ENCODE measurements at regions not wholly inside any gene's neighbourhood (a gene's known extent, or its start where the extent isn't known, plus 50 kb on each side); places are given as distances from the start of the nearest gene placed in this dataset.

DNA sequence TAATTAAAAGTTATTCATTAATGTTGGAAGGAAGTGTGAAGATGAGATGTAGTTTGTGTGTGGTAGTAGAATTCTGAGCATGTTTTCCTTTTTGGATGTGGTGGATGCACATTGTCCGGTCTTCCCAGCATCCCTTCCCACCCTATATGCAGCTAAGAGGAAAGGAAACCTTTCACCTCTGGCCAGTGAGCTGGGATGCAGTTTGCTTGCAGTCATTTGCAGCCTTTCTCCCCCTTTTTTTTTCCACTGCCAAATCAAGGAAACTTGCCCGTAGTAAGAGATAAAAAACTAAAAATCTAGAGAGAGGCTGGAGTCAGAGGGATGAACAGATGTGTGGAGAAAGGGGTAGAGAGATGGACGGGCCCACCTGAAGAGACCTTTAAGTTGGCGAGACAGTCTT, 72.5 kb upstream of the SLC38A2 start:
- DNase-seq: no peak

DNA sequence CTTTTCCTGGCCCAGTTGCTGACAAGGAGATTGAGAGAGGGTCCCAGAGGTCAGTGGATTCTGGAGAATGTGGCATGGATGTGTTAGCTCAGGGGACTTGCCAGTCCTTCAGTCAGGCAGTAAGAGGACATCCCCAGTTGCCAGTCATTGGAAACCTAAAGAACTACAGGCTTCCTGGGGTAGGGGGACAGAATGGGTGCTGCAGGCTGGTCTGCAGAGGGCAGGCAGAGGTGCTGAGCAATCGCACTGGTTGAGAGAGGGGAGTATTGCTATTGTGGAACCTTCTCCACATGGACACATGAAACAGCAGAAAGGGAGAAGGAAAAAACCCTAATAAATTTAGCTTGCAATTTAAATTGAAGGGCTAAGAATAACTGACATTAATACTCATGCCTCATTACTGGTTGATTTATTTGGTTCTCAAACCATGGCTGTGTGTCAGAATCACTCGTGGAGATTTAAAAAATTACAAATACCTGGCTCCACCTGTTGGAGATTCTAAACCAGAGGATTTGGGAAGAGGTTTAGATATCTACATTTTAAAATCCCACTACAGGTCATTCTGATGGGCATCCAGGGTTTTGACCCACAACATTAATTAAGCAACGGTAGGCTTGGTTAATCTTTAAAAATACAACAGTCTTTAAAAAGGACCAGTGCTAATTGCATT, 71.2 kb upstream of the SLC38A2 start:
- DNase-seq: no peak

DNA sequence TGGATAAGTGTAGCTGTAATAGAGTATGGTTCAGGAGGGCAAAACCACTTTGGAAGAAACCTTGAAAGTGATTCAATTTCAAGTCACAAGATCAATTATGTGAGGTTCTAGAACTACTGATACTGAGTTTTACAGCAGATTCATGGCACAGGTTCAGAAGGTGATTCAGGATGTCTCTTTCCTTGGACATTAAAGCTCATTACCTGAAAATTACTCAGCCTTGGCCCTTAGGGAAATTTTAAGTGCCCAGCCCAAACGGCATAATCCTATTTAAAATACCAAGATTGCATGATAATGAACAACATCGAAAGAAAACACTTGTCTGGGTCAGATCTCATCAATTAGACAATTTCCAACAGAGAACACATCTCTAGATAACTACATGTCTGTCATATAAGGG, 70.2 kb upstream of the SLC38A2 start:
- DNase-seq: no peak

- DNase-seq: no peak
Observed at GRCh38 chr12:46442239-46442638, 69.7 kb upstream of the SLC38A2 start.

DNA sequence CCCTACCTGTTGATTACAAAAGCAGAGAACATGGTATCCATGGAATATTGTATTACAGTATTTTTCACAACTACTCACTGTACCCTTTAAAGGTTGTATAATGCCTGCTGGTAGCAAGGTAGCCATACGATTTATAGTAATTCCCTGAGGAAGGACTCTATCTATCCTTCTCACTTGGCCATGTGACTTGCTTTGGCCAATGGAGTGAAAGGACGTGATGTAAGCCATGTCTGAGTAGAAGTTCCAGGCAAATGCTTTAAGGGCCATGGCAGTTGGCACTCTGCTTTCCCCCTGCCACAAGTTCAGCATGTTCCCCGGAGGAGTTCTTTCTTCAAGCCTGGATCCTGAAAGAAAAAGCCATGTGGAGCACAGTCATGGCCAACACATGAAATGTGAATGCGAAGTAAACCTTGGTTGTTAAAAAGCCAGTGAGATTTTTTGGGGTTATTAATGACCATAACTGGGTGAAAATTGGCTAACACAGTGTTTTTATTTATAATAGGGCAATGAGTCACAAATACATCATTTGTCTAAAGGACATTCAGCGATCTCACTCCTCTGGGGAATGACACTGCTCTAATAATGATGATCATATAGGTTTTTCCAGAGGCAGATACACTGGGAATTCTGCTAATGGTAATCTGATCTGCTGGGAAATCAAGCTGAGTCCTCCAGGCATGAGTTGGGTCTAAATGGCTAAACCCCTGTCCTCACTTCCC, 67.4 kb upstream of the SLC38A2 start:
- DNase-seq: no peak

DNA sequence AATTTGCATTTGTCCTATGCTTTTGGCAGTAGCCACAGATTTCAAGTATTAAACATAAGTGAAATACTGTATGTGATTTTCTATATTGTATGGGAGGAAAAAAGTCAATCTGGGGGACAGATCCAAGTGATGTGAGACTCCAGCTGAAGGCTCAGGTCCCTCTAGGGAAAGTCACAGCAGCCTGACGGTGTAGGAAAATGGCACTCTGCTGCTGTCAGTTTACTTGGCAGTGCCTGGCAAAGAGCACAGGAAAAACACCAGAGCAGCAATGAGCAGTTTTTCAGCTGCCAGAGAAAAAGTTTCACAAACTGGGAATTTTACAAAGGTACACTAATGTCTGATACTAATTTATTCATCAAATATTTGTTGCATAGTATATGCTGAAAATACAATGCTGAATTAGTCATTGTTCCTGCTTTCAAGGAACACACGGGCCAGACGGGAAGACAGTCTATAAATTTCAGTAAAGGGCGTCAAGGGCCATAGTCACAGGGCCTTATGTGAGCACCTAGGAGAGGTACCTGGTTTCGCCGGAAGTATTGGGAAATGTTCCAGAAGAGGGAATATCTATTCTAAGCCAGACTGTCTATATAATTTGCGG, 66.2 kb upstream of the SLC38A2 start:
- no peak for DNase-seq

DNA sequence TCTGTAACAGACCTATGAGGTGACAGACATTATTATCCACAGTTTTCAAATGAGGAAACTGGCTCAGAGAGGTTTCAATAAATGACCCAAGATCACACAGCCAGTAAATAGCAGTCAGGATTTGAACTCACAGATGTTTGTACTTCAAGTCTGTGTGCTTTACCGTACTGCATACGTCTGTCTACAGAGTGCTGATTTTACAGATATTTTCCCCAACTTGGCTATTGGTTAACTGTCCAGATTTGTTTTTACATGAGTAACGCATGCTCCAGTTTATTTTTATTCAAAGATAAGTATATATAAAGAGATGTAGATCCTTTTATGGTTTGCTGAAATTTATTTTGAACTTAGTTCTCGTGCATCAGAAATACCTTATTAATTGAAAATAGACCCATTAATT, 65.7 kb upstream of the SLC38A2 start:
- DNase-seq: no peak

GRCh38 chr12:46437469-46437868, 64.9 kb upstream of the SLC38A2 start:
- no peak for DNase-seq

DNA sequence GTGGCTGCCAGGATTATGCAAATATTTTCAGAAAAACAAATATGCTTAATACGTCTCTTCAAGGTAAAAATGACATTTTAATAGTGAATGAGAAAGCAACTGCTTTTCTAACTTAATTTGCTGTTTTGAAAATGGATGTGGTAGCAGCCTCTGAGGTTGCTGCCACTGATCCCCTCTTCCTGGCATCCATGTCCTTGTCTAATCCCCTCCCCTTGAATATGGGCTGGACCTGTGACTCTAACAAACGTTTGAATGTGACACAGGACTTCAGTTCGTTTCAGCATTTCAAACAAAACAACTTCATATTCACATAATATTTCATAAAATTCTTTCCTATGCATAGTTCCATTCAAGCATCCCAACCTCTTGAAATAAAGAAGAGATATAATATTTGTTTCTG, 64.2 kb upstream of the SLC38A2 start:
- no peak for DNase-seq

- no peak for DNase-seq
Observed at GRCh38 chr12:46435625-46436024, 63.1 kb upstream of the SLC38A2 start.

DNA sequence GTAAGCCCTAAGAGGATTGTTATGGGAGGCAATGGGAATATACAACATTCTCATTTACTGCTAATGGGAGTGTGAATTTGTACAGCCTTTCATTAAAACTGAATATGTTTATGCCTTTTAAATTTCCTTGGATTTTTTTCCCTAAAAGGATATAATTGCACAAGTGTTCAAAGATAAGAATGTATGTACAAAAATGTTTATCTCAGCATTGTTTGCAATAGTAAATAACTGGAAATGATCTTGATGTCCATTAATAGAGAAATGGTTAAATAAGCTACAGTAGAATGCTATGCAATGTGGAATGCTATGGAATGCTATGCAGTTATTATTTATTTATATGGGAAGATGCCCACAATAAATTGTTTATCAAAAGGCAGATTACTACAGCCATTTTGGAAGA, 62.5 kb upstream of the SLC38A2 start:
- no peak for DNase-seq

DNA sequence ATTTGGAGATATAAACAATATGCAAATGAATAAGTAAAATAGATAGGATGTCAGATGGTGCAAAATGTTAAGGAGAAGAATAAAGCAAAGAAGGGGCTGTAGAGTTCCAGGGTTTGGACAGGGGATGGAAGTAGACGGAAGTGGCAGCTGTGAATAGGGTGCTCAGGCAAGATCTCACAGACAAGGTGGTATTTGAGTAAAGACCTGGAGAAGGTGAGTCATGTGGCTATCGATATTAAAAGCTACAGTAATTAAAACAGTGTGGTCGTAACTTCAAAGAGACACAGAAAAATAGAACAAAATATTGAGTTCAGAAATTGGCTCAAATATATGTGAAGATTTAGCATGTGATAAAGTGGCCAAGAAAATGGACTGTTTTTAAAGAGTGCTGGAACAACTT, 61.3 kb upstream of the SLC38A2 start:
- DNase-seq: no peak

GRCh38 chr12:46432325-46432724, 59.8 kb upstream of the SLC38A2 start:
- no peak for DNase-seq

GRCh38 chr12:46430340-46430948, 57.9 kb upstream of the SLC38A2 start:
- no peak for DNase-seq
